Liver (tissue), 8 donors: ENCODE measurements at regions not wholly inside any gene's neighbourhood (a gene's known extent, or its start where the extent isn't known, plus 50 kb on each side); places are given as distances from the start of the nearest gene placed in this dataset.

Experiments used
- DNase-seq: peaks from one replicate; pipeline ENCODE4 v3.0.0-alpha.2; 2017; ENCODE audit warnings: low spot score
- H3K27ac ChIP-seq, 2 donors: one replicate each; pipeline ENCODE4 v1.7.0; 2013; ENCODE audit warnings: inconsistent platforms in 2 of 2, low read length in 2 of 2, control low read depth in 1 of 2, low read depth in 1 of 2, mild to moderate bottlenecking in 1 of 2
- H3K27me3 ChIP-seq, 4 donors: one replicate each; pipeline versions ENCODE4 v1.6.1 to v1.7.0; 2013; ENCODE audit warnings: low read length in 3 of 4, inconsistent platforms in 1 of 4, mild to moderate bottlenecking in 1 of 4, moderate library complexity in 1 of 4; ENCODE audit not compliant: control insufficient read depth in 4 of 4, insufficient read depth in 4 of 4
- H3K36me3 ChIP-seq, 4 donors: one replicate each; pipeline versions ENCODE4 v1.6.1 to v1.7.0; 2013; ENCODE audit warnings: low read length in 3 of 4, mild to moderate bottlenecking in 3 of 4, low read depth in 1 of 4, moderate library complexity in 1 of 4; ENCODE audit not compliant: control insufficient read depth in 4 of 4, insufficient read depth in 3 of 4
- H3K4me1 ChIP-seq, 4 donors: one replicate each; pipeline versions ENCODE4 v1.6.1 to v1.7.0; 2013; ENCODE audit warnings: low read length in 3 of 4, mild to moderate bottlenecking in 3 of 4, moderate library complexity in 1 of 4; ENCODE audit not compliant: control insufficient read depth in 4 of 4, insufficient read depth in 4 of 4
- H3K4me3 ChIP-seq, 3 donors: one replicate each; pipeline versions ENCODE4 v1.6.1 to v1.7.0; 2013; ENCODE audit warnings: low read length in 3 of 3, control low read depth in 1 of 3, low read depth in 1 of 3, mild to moderate bottlenecking in 1 of 3
- H3K9ac ChIP-seq, 2 donors: one replicate each; pipeline ENCODE4 v1.7.0; 2013; ENCODE audit warnings: low read length in 2 of 2, mild to moderate bottlenecking in 2 of 2, moderate library complexity in 2 of 2, control low read depth in 1 of 2, low read depth in 1 of 2
- H3K9me3 ChIP-seq, 4 donors: one replicate each; pipeline versions ENCODE4 v1.6.1 to v1.7.0; 2013; ENCODE audit warnings: low read length in 3 of 4; ENCODE audit not compliant: control insufficient read depth in 4 of 4
- ATF3 ChIP-seq: IDR thresholded peaks from 2 replicates; pipeline ENCODE4 v1.6.1; 2016; ENCODE audit warnings: antibody characterized with exemption
- CTCF ChIP-seq: fragments of 150-350 bp; IDR thresholded peaks from 2 replicates; pipeline ENCODE4 v1.5.1; 2017; ENCODE audit warnings: improper control_type of control experiment, low read depth, low read length; ENCODE audit not compliant: missing input control
- EGR1 ChIP-seq, 2 donors: IDR thresholded peaks; 2 replicates each; pipeline ENCODE4 v1.6.1; 2016 to 2018; ENCODE audit warnings: antibody characterized with exemption in 2 of 2, low read depth in 2 of 2
- FOXA1 ChIP-seq: IDR thresholded peaks from 2 replicates; pipeline ENCODE4 v1.6.1; 2016; ENCODE audit warnings: antibody characterized with exemption
- FOXA2 ChIP-seq: IDR thresholded peaks from 2 replicates; pipeline ENCODE4 v1.6.1; 2016; ENCODE audit warnings: antibody characterized with exemption
- GABPA ChIP-seq, 2 donors: IDR thresholded peaks in 1 of 2; conservative IDR thresholded peaks in 1 of 2; 2 replicates each; pipeline ENCODE4 v1.6.1; 2016; ENCODE audit warnings: antibody characterized with exemption in 2 of 2, mild to moderate bottlenecking in 1 of 2, moderate library complexity in 1 of 2
- HNF4A ChIP-seq, 2 donors: conservative IDR thresholded peaks; 2 replicates each; pipeline ENCODE4 v1.6.1; 2016; ENCODE audit warnings: antibody characterized with exemption in 2 of 2, mild to moderate bottlenecking in 2 of 2
- HNF4G ChIP-seq: IDR thresholded peaks from 2 replicates; pipeline ENCODE4 v1.6.1; 2016; ENCODE audit warnings: antibody characterized with exemption
- JUND ChIP-seq, 2 donors: IDR thresholded peaks; 2 replicates each; pipeline ENCODE4 v1.6.1; 2016; ENCODE audit warnings: antibody characterized with exemption in 2 of 2
- MAX ChIP-seq: IDR thresholded peaks from 2 replicates; pipeline ENCODE4 v1.6.1; 2016; ENCODE audit warnings: antibody characterized with exemption
- NR2F2 ChIP-seq: IDR thresholded peaks from 2 replicates; pipeline ENCODE4 v1.6.1; 2016; ENCODE audit warnings: antibody characterized with exemption
- RAD21 ChIP-seq, 2 donors: IDR thresholded peaks; 2 replicates each; pipeline ENCODE4 v1.6.1; 2016; ENCODE audit warnings: antibody characterized with exemption in 2 of 2, mild to moderate bottlenecking in 2 of 2
- SP1 ChIP-seq: IDR thresholded peaks from 2 replicates; pipeline ENCODE4 v1.6.1; 2018; ENCODE audit warnings: antibody characterized with exemption, mild to moderate bottlenecking
- TAF1 ChIP-seq: conservative IDR thresholded peaks from 2 replicates; pipeline ENCODE4 v1.6.1; 2016; ENCODE audit warnings: antibody characterized with exemption, mild to moderate bottlenecking
- YY1 ChIP-seq: IDR thresholded peaks from 2 replicates; pipeline ENCODE4 v1.6.1; 2016; ENCODE audit warnings: antibody characterized with exemption, mild to moderate bottlenecking
- ZBTB33 ChIP-seq: IDR thresholded peaks from 2 replicates; pipeline ENCODE4 v1.6.1; 2016; ENCODE audit warnings: antibody characterized with exemption
- WGBS: extraction: QIAGEN DNeasy Blood & Tissue Kit; methylation state at CpG from one replicate; pipeline ENCODE4 v1.1.7; 2013; 5-methylcytosine and 5-hydroxymethylcytosine counted together
- donor health status: healthy.
- donor health status: healthy.
- donor health status: healthy.
- donor health status: healthy.
- donor health status: healthy.

- Histone ChIP-seq H3K9me3 (no peaks in the 10 kb centered on the region), H3K27ac (no peak overlapping the region), H3K4me3 (no peak overlapping the region), H3K9ac (no peak overlapping the region), H3K27me3 (no peaks in the 10 kb centered on the region), H3K4me1 (no peaks in the 10 kb centered on the region), H3K36me3 (no peaks in the 10 kb centered on the region)
- no peak for DNase-seq
- 71% methylated on average over 5 of the region's 5 CpGs for WGBS
- TF ChIP-seq RAD21 (IDR thresholded peaks at IDR 0.05) (no peak), ZBTB33 (no peak), GABPA (IDR thresholded peaks at IDR 0.05 in 1 of 2, conservative IDR thresholded peaks at IDR 0.05 in 1 of 2) (no peak), FOXA1 (no peak), HNF4A (conservative IDR thresholded peaks at IDR 0.05) (no peak), NR2F2 (no peak), JUND (IDR thresholded peaks at IDR 0.05) (no peak), YY1 (no peak), SP1 (no peak), HNF4G (no peak), MAX (no peak), FOXA2 (no peak), CTCF (no peak), TAF1 (no peak), EGR1 (IDR thresholded peaks at IDR 0.05; ENCODE audit: low read depth in 2 of 2) (no peak), ATF3 (no peak)
These were observed 343.8 kb upstream of the ANKRD30A start for GRCh38 chr10:36781570-36781969.

- TF ChIP-seq EGR1 (IDR thresholded peaks at IDR 0.05; ENCODE audit: low read depth in 2 of 2) = no peak
- TF ChIP-seq HNF4G = no peak
- no peak for TF ChIP-seq SP1
- TF ChIP-seq FOXA2 = no peak
- TF ChIP-seq GABPA (IDR thresholded peaks at IDR 0.05 in 1 of 2, conservative IDR thresholded peaks at IDR 0.05 in 1 of 2) = no peak
- TF ChIP-seq NR2F2 = no peak
- no peak for DNase-seq
These were observed 345.2 kb upstream of the ANKRD30A start for GRCh38 chr10:36780158-36780557.

More at GRCh38 chr10:36780158-36780557, 345.2 kb upstream of the ANKRD30A start:
- Histone ChIP-seq H3K27ac (no peak overlapping the region), H3K4me1 (no peaks in the 10 kb centered on the region), H3K9me3 (no peaks in the 10 kb centered on the region), H3K4me3 (no peak overlapping the region), H3K9ac (no peak overlapping the region), H3K27me3 (no peaks in the 10 kb centered on the region), H3K36me3 (no peaks in the 10 kb centered on the region)
- WGBS = 65% methylated on average over 6 of the region's 6 CpGs
